Heart right ventricle (tissue), 16 donors: ENCODE measurements at regions not wholly inside any gene's neighbourhood (a gene's known extent, or its start where the extent isn't known, plus 50 kb on each side); places are given as distances from the start of the nearest gene placed in this dataset.
"Not testable (repeated sequence)": the region's sequence is repeated elsewhere in the genome, so short reads cannot be mapped to it uniquely, and the experiment has no call there.

Source experiments
- ATAC-seq, 8 donors: fragments of 200-7000 bp; cut with Tn5 transposase; one replicate each; pipeline ENCODE4 v1.9.1; 2020; ENCODE audit warnings: mild to moderate bottlenecking in 8 of 8, moderate library complexity in 8 of 8, moderate number of reproducible peaks in 1 of 8
- DNase-seq, 2 donors: peaks; one replicate each; pipeline ENCODE4 v3.0.0-alpha.2; 2020
- H3K27ac ChIP-seq, 10 donors: fragments of 200-600 bp; sonication (generic) in 2 of 10; one replicate each; pipeline versions ENCODE4 v1.5.0 to v1.8.0; 2020 to 2022; ENCODE audit warnings: mild to moderate bottlenecking in 3 of 10
- H3K27me3 ChIP-seq, 7 donors: fragments of 200-600 bp; one replicate each; pipeline ENCODE4 v1.8.0; 2021 to 2022; ENCODE audit warnings: mild to moderate bottlenecking in 2 of 7
- H3K36me3 ChIP-seq, 9 donors: fragments of 200-600 bp; sonication (generic) in 1 of 9; one replicate each; pipeline versions ENCODE4 v1.5.0 to v1.8.0; 2020 to 2022; ENCODE audit warnings: mild to moderate bottlenecking in 2 of 9
- H3K4me1 ChIP-seq, 9 donors: fragments of 200-600 bp; sonication (generic) in 1 of 9; one replicate each; pipeline versions ENCODE4 v1.5.0 to v1.8.0; 2020 to 2022; ENCODE audit warnings: mild to moderate bottlenecking in 4 of 9
- H3K4me3 ChIP-seq, 10 donors: fragments of 200-600 bp; sonication (generic) in 2 of 10; one replicate each; pipeline versions ENCODE4 v1.5.0 to v1.8.0; 2020 to 2022; ENCODE audit warnings: mild to moderate bottlenecking in 7 of 10, moderate library complexity in 2 of 10
- H3K9me3 ChIP-seq, 11 donors: fragments of 200-600 bp in 10 of 11; sonication (generic) in 2 of 11; one replicate each; pipeline versions ENCODE4 v1.5.0 to v1.8.0; 2013 to 2022; ENCODE audit warnings: mild to moderate bottlenecking in 2 of 11, control low read depth in 1 of 11, moderate library complexity in 1 of 11
- WGBS, 2 donors: extraction: QIAGEN DNeasy Blood & Tissue Kit; methylation state at CpG; one replicate each; pipeline ENCODE4 v1.1.7; 2013; ENCODE audit warnings: inconsistent platforms in 1 of 2; 5-methylcytosine and 5-hydroxymethylcytosine counted together
- intact Hi-C, 10 donors: fragments of 100-400 bp; cut with DNase I; formaldehyde crosslinking; loops; one replicate each; pipeline versions ENCODE4 v1.11.1 to v1.14.2; 2022
- TF ChIP-seq, protein P1 (sequence below), 9 donors: fragments of 200-600 bp; sonication (generic) in 2 of 9; IDR thresholded peaks; one replicate each; pipeline versions ENCODE4 v1.5.0 to v1.8.0; 2021 to 2022; ENCODE audit warnings: antibody characterized with exemption in 9 of 9, mild to moderate bottlenecking in 5 of 9, moderate library complexity in 1 of 9
- donor health status: Arrhythmogenic right ventricular cardiomyopathy.
- donor health status: ischemic (EF 13 %, LVEDD 7.1; RV severe dilation, severe dysfunction).
- donor health status: healthy with polysubstance abuse.
- donor health status: DM: no; HTN: yes; CAD: no.
- donor health status: DM: no; HTN: no; CAD: no.
- donor health status: ischemic (EF 25% LVEDD 6.9; RV normal size, moderate dysfunction).
- donor health status: ischemic (EF 25% LVEDD 5.7; RV mildly dilated, moderate dysfunction).
- donor health status: healthy.
- donor health status: DM: yes; HTN: yes; CAD: no.
- donor health status: Ischemic cardiomyopathy.
- donor health status: ischemic (EF 35%, LVEDD 5.7; RV mildly dilated, moderate dysfunction).
- donor health status: nonischemic (EF 11% LVEDD 7.7; RV severe dilation, severe dysfunction).
- donor health status: DM: yes; HTN: yes; CAD: no.
- donor health status: PGD.
- donor health status: ischemic (EF 29% LVEDD 5.4; RV normal size, mild dysfunction).
- donor health status: nonischemic (EF 23%, LVEDD 6.1; RV moderate dilation, normal function).

DNA sequence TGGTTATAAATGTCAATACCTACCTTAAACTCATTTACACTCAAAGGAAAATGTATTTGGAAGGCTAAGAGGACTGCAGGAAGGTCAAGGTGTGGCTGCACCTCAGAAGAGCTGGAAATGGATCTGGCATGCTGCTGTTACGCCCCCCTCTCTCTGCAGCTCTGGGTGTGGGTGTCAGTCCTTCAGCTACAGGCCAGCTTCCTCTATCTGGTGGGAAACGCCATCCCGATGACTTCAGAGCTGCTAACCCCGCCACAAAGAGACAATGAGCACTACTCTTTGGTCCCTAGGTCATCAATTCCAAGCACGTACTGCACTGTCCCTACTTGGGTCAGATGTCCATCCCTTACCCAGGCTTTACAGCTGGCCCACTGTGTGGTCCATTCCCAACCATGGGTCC is 74.2 kb downstream of the TEX35 start:
- Histone ChIP-seq H3K36me3 (no peaks in the 10 kb centered on the region), H3K4me3 (no peak overlapping the region), H3K27me3 (peaks cover 0 to 3% (median 0%) of the 10 kb centered on the region in 7 donors), H3K9me3 (peaks cover 0 to 8% (median 0%) of the 10 kb centered on the region in 11 donors), H3K27ac (no peak overlapping the region), H3K4me1 (no peaks in the 10 kb centered on the region)
- ATAC-seq (peak in 1 of 8 donors; percentile 13), DNase-seq (no peak)
- WGBS, 2 donors = 92% methylated on average over 5 of the region's 5 CpGs
- intact Hi-C loops = no loop called here
- TF ChIP-seq, protein P1, sequence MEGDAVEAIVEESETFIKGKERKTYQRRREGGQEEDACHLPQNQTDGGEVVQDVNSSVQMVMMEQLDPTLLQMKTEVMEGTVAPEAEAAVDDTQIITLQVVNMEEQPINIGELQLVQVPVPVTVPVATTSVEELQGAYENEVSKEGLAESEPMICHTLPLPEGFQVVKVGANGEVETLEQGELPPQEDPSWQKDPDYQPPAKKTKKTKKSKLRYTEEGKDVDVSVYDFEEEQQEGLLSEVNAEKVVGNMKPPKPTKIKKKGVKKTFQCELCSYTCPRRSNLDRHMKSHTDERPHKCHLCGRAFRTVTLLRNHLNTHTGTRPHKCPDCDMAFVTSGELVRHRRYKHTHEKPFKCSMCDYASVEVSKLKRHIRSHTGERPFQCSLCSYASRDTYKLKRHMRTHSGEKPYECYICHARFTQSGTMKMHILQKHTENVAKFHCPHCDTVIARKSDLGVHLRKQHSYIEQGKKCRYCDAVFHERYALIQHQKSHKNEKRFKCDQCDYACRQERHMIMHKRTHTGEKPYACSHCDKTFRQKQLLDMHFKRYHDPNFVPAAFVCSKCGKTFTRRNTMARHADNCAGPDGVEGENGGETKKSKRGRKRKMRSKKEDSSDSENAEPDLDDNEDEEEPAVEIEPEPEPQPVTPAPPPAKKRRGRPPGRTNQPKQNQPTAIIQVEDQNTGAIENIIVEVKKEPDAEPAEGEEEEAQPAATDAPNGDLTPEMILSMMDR (IDR thresholded peaks at IDR 0.05) = no peak

DNA sequence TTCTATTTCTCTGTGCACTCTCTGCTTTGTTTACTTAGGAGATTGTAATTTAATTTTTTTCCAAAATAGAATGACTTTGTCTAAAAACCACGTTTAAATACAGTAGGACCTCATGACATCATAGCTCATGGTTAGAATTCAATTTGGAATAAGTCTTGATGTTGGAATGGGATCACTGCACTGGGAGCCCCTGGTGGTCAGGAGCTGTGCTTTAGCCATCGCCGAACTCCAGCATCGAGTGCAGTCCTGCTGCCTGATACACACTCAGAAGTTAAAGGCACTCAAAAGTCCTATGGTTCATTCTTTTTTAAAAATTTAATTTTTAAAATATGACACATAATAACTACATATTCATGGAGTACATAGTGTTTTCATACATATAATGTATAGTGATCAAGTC is 75.1 kb downstream of the TEX35 start:
- H3K27ac ChIP-seq = no peak overlapping the region
- WGBS, 2 donors = 77 to 78% methylated on average over 4 of the region's 4 CpGs
- peaks cover 0 to 3% (median 0%) of the 10 kb centered on the region in 7 donors for H3K27me3 ChIP-seq
- peaks cover 0 to under 1% (median 0%) of the 10 kb centered on the region in 9 donors for H3K4me1 ChIP-seq
- no peak for ATAC-seq
- H3K4me3 ChIP-seq = no peak overlapping the region
- H3K9me3 ChIP-seq = peaks cover 0 to 8% (median 0%) of the 10 kb centered on the region in 11 donors
- intact Hi-C loops = no loop called here
- no peaks in the 10 kb centered on the region for H3K36me3 ChIP-seq
- no peak for DNase-seq
- TF ChIP-seq, protein P1 (IDR thresholded peaks at IDR 0.05) = no peak

DNA sequence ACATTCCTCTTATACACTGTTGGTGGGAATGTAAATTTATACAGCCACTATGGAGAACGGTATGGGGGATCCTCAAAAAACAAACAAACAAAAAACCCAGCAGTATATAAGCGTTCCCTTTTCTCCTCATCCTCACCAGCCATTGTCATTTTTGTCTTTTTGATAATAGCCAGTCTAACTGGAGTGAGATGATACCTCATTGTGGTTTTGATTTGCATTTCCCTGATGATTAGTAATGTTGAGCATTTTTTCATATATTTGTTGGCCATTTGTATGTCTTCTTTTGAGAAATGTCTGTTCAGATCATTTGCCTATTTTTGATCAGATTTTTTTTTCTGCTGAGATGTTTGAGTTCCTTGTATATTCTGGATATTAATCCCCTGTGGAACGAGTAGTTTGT is 76.1 kb downstream of the TEX35 start:
- intact Hi-C loops, H3K36me3 ChIP-seq, DNase-seq, H3K27ac ChIP-seq, H3K27me3 ChIP-seq, H3K9me3 ChIP-seq, H3K4me3 ChIP-seq, ATAC-seq: not testable (repeated sequence)
- peaks cover 0 to 12% (median 3%) of the 10 kb centered on the region in 9 donors for H3K4me1 ChIP-seq
- WGBS, 2 donors = 82% methylated on average over 3 of the region's 3 CpGs

DNA sequence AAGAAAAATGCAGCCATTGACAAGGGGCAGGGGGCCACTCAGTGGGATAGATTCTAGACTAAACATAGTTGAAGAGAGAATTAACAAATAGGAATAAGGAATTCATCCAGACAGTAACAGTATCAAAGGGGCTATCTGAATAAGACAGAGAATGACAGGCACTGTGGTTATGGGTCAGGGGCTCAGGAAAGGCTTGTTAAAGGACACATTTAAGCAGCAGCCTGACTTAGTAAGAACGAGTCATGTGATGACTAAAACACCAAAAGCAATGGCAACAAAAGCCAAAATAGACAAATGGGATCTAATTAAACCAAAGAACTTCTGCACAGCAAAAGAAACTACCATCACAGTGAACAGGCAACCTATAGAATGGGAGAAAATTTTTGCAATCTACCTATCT is 78.9 kb downstream of the TEX35 start:
- H3K4me3 ChIP-seq, H3K27me3 ChIP-seq, DNase-seq, H3K27ac ChIP-seq, ATAC-seq, intact Hi-C loops, H3K9me3 ChIP-seq, H3K36me3 ChIP-seq: not testable (repeated sequence)
- WGBS, 2 donors = 87 to 90% methylated on average over 1 of the region's 1 CpG
- peaks cover 0 to 16% (median 5%) of the 10 kb centered on the region in 9 donors for H3K4me1 ChIP-seq

DNA sequence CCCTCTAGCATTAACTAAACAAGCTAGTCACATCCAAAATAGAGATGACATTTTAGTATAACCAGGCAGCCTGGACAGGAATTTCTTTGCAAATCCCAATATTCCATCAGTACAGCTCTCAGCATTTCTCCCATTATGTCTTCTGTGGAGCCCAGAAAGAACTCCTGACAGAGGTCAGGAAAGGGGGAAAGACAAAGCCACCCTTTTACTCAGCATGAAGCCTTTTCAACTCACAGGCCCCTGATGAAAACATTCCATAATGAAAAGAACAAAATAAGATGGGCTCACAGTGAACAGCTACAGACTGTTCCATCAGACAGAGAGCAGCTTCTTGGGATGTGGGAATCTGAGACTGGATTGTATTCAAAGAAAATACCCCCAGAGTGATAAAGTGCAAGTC is 80.6 kb downstream of the TEX35 start:
- intact Hi-C loops = no loop called here
- H3K4me1 ChIP-seq = peaks cover 0 to 16% (median 5%) of the 10 kb centered on the region in 9 donors
- H3K27ac ChIP-seq = peak overlapping the region in 5 of 10 donors; percentile 10 to 52 (median 23)
- no peak overlapping the region for H3K4me3 ChIP-seq
- DNase-seq = no peak
- peak in 2 of 8 donors; percentile 31 to 42 for ATAC-seq
- no peaks in the 10 kb centered on the region for H3K36me3 ChIP-seq
- peaks cover 0 to 8% (median 0%) of the 10 kb centered on the region in 11 donors for H3K9me3 ChIP-seq
- TF ChIP-seq, protein P1 (IDR thresholded peaks at IDR 0.05) = no peak
- no peaks in the 10 kb centered on the region for H3K27me3 ChIP-seq
